Liver (tissue), 7 donors: ENCODE measurements at regions not wholly inside any gene's neighbourhood (a gene's known extent, or its start where the extent isn't known, plus 50 kb on each side); places are given as distances from the start of the nearest gene placed in this dataset.

Experiments
- DNase-seq: peaks from one replicate; pipeline ENCODE4 v3.0.0-alpha.2; 2017; ENCODE audit warnings: low spot score
- H3K27ac ChIP-seq, 2 donors: one replicate each; pipeline ENCODE4 v1.7.0; 2013; ENCODE audit warnings: inconsistent platforms in 2 of 2, low read length in 2 of 2, control low read depth in 1 of 2, low read depth in 1 of 2, mild to moderate bottlenecking in 1 of 2
- H3K27me3 ChIP-seq, 4 donors: one replicate each; pipeline versions ENCODE4 v1.6.1 to v1.7.0; 2013; ENCODE audit warnings: low read length in 3 of 4, inconsistent platforms in 1 of 4, mild to moderate bottlenecking in 1 of 4, moderate library complexity in 1 of 4; ENCODE audit not compliant: control insufficient read depth in 4 of 4, insufficient read depth in 4 of 4
- H3K36me3 ChIP-seq, 4 donors: one replicate each; pipeline versions ENCODE4 v1.6.1 to v1.7.0; 2013; ENCODE audit warnings: low read length in 3 of 4, mild to moderate bottlenecking in 3 of 4, low read depth in 1 of 4, moderate library complexity in 1 of 4; ENCODE audit not compliant: control insufficient read depth in 4 of 4, insufficient read depth in 3 of 4
- H3K4me1 ChIP-seq, 4 donors: one replicate each; pipeline versions ENCODE4 v1.6.1 to v1.7.0; 2013; ENCODE audit warnings: low read length in 3 of 4, mild to moderate bottlenecking in 3 of 4, moderate library complexity in 1 of 4; ENCODE audit not compliant: control insufficient read depth in 4 of 4, insufficient read depth in 4 of 4
- H3K4me3 ChIP-seq, 3 donors: one replicate each; pipeline versions ENCODE4 v1.6.1 to v1.7.0; 2013; ENCODE audit warnings: low read length in 3 of 3, control low read depth in 1 of 3, low read depth in 1 of 3, mild to moderate bottlenecking in 1 of 3
- H3K9ac ChIP-seq, 2 donors: one replicate each; pipeline ENCODE4 v1.7.0; 2013; ENCODE audit warnings: low read length in 2 of 2, mild to moderate bottlenecking in 2 of 2, moderate library complexity in 2 of 2, control low read depth in 1 of 2, low read depth in 1 of 2
- H3K9me3 ChIP-seq, 4 donors: one replicate each; pipeline versions ENCODE4 v1.6.1 to v1.7.0; 2013; ENCODE audit warnings: low read length in 3 of 4; ENCODE audit not compliant: control insufficient read depth in 4 of 4
- ATF3 ChIP-seq: IDR thresholded peaks from 2 replicates; pipeline ENCODE4 v1.6.1; 2016; ENCODE audit warnings: antibody characterized with exemption
- EGR1 ChIP-seq, 2 donors: IDR thresholded peaks; 2 replicates each; pipeline ENCODE4 v1.6.1; 2016 to 2018; ENCODE audit warnings: antibody characterized with exemption in 2 of 2, low read depth in 2 of 2
- FOXA2 ChIP-seq: IDR thresholded peaks from 2 replicates; pipeline ENCODE4 v1.6.1; 2016; ENCODE audit warnings: antibody characterized with exemption
- GABPA ChIP-seq, 2 donors: IDR thresholded peaks in 1 of 2; conservative IDR thresholded peaks in 1 of 2; 2 replicates each; pipeline ENCODE4 v1.6.1; 2016; ENCODE audit warnings: antibody characterized with exemption in 2 of 2, mild to moderate bottlenecking in 1 of 2, moderate library complexity in 1 of 2
- HNF4A ChIP-seq, 2 donors: conservative IDR thresholded peaks; 2 replicates each; pipeline ENCODE4 v1.6.1; 2016; ENCODE audit warnings: antibody characterized with exemption in 2 of 2, mild to moderate bottlenecking in 2 of 2
- HNF4G ChIP-seq: IDR thresholded peaks from 2 replicates; pipeline ENCODE4 v1.6.1; 2016; ENCODE audit warnings: antibody characterized with exemption
- JUND ChIP-seq, 2 donors: IDR thresholded peaks; 2 replicates each; pipeline ENCODE4 v1.6.1; 2016; ENCODE audit warnings: antibody characterized with exemption in 2 of 2
- RAD21 ChIP-seq, 2 donors: IDR thresholded peaks; 2 replicates each; pipeline ENCODE4 v1.6.1; 2016; ENCODE audit warnings: antibody characterized with exemption in 2 of 2, mild to moderate bottlenecking in 2 of 2
- REST ChIP-seq: IDR thresholded peaks from 2 replicates; pipeline ENCODE4 v1.6.1; 2016; ENCODE audit warnings: antibody characterized with exemption, mild to moderate bottlenecking
- RXRA ChIP-seq, 2 donors: IDR thresholded peaks; 2 replicates each; pipeline ENCODE4 v1.6.1; 2017 to 2018; ENCODE audit warnings: antibody characterized with exemption in 2 of 2, mild to moderate bottlenecking in 1 of 2
- TAF1 ChIP-seq: conservative IDR thresholded peaks from 2 replicates; pipeline ENCODE4 v1.6.1; 2016; ENCODE audit warnings: antibody characterized with exemption, mild to moderate bottlenecking
- WGBS: extraction: QIAGEN DNeasy Blood & Tissue Kit; methylation state at CpG from one replicate; pipeline ENCODE4 v1.1.7; 2013; 5-methylcytosine and 5-hydroxymethylcytosine counted together
- donor health status: healthy.
- donor health status: healthy.
- donor health status: healthy.
- donor health status: healthy.

- Histone ChIP-seq H3K9ac (peak overlapping the region in 1 of 2 donors; percentile 77), H3K9me3 (no peaks in the 10 kb centered on the region), H3K27ac (peak overlapping the region in 1 of 2 donors; percentile 32), H3K36me3 (no peaks in the 10 kb centered on the region), H3K4me1 (peaks cover 0 to 17% (median 5%) of the 10 kb centered on the region in 4 donors), H3K4me3 (peak overlapping the region; percentile 53 to 66 (median 62)), H3K27me3 (no peaks in the 10 kb centered on the region)
- 21% methylated on average over 5 of the region's 5 CpGs for WGBS
- no peak for DNase-seq
- peak in 1 of 2 donors; percentile 2 for TF ChIP-seq RXRA (IDR thresholded peaks at IDR 0.05)
- no peak for TF ChIP-seq JUND (IDR thresholded peaks at IDR 0.05)
- peak; percentile 63 to 66 for TF ChIP-seq HNF4A (conservative IDR thresholded peaks at IDR 0.05)
- peak in 1 of 2 donors; percentile 19 for TF ChIP-seq RAD21 (IDR thresholded peaks at IDR 0.05)
- TF ChIP-seq HNF4G = peak; percentile 40
These were observed 158.6 kb upstream of the NR2F2 start for GRCh38 chr15:96171853-96172296.

- Histone ChIP-seq H3K4me3 (peak overlapping the region; percentile 53 to 66 (median 62)), H3K9ac (peak overlapping the region in 1 of 2 donors; percentile 77), H3K36me3 (no peaks in the 10 kb centered on the region), H3K4me1 (peaks cover 0 to 17% (median 5%) of the 10 kb centered on the region in 4 donors), H3K27ac (peak overlapping the region in 1 of 2 donors; percentile 32), H3K9me3 (no peaks in the 10 kb centered on the region), H3K27me3 (no peaks in the 10 kb centered on the region)
- no peak for DNase-seq
- TF ChIP-seq EGR1 (IDR thresholded peaks at IDR 0.05; ENCODE audit: low read depth in 2 of 2) (no peak), FOXA2 (no peak), HNF4G (no peak), GABPA (IDR thresholded peaks at IDR 0.05 in 1 of 2, conservative IDR thresholded peaks at IDR 0.05 in 1 of 2) (no peak), REST (no peak)
- 25% methylated on average over 6 of the region's 6 CpGs for WGBS
These were observed 158.1 kb upstream of the NR2F2 start for GRCh38 chr15:96172417-96172816.

- peaks cover 3 to 19% (median 7%) of the 10 kb centered on the region in 4 donors for H3K4me1 ChIP-seq
- no peak overlapping the region for H3K4me3 ChIP-seq
- DNase-seq = no peak
- no peaks in the 10 kb centered on the region for H3K36me3 ChIP-seq
- H3K27me3 ChIP-seq = no peaks in the 10 kb centered on the region
- no peaks in the 10 kb centered on the region for H3K9me3 ChIP-seq
- no peak overlapping the region for H3K27ac ChIP-seq
- TF ChIP-seq ATF3 = no peak
- no peak for TF ChIP-seq REST
- TF ChIP-seq GABPA (IDR thresholded peaks at IDR 0.05 in 1 of 2, conservative IDR thresholded peaks at IDR 0.05 in 1 of 2) = no peak
- TF ChIP-seq TAF1 = no peak
- no peak overlapping the region for H3K9ac ChIP-seq
- WGBS = 93% methylated on average over 4 of the region's 4 CpGs
These were observed 153.7 kb upstream of the NR2F2 start for GRCh38 chr15:96176831-96177230.
